GM13977 (cell line): ENCODE measurements at regions not wholly inside any gene's neighbourhood (a gene's known extent, or its start where the extent isn't known, plus 50 kb on each side); places are given as distances from the start of the nearest gene placed in this dataset.

Experiments used
- DNase-seq: peaks from one replicate; pipeline ENCODE4 v3.0.0; 2012; ENCODE audit warnings: low spot score
- CTCF ChIP-seq: IDR thresholded peaks from 2 replicates; pipeline ENCODE4 v1.5.1; 2012; ENCODE audit warnings: mild to moderate bottlenecking, control low read depth; ENCODE audit not compliant: insufficient read depth; ENCODE audit errors: extremely low read depth, missing control alignments
- in situ Hi-C: fragments of 300-500 bp; cut with MboI; formaldehyde crosslinking; loops from one replicate; pipeline ENCODE4 v1.12.0; 2022; ENCODE audit warnings: low sequenced_read_pairs, low pct_unique_long_range_greater_than_20kb, mixed read lengths, inconsistent platforms; ENCODE audit not compliant: unreplicated experiment

DNA sequence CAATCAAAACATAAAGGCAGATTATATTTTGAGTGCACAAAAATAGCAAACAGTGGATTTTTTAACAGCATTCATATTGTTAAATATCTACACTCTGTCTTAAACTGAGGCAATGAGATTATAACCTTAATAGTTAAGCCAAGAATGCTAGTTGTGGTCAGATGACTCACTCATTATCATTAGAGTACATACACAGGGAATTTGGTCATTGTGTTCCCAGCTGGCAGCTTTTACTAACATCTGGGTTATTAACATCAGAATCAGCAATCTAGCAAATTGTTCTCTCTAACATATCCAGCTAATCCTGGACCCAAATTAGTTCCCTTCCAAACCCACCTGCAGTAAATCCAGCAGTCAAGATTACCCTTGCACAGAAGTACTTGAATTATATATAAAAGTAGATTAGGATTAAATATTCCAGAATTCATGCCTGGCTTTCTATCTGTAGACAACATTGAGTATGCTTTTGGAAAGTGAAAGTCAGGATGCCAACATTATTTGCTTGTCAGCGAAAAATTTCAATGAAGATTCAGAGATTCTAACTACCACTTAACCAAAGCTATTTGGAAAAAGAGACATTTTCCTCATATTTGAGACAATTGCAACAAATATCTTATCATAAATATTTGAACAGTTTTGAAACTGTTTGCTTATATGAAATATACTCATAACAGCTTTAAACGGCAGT lies 1035.6 kb upstream of the PHF14 start:
- DNase-seq: no peak
- in situ Hi-C loops: no loop called here
- TF ChIP-seq CTCF: no peak

DNA sequence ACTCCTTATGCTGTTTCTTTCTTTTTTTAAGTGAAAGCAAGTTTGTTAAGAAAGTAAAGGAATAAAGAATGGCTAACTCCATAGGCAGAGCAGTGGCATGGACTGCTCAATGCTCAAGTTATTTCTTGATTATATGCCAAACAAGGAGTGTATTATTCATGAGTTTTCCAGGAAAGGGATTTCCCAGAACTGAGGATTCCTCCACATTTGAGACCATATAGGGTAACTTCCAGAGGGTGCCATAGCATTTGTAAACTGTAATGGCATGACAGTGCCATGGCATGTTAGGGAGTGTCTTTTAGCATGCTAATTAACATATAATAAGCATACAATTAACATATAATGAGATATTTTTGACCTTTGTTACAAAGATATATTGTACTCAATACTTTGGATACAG lies 1034.5 kb upstream of the PHF14 start:
- in situ Hi-C loops: no loop called here
- no peak for TF ChIP-seq CTCF
- DNase-seq: no peak

DNA sequence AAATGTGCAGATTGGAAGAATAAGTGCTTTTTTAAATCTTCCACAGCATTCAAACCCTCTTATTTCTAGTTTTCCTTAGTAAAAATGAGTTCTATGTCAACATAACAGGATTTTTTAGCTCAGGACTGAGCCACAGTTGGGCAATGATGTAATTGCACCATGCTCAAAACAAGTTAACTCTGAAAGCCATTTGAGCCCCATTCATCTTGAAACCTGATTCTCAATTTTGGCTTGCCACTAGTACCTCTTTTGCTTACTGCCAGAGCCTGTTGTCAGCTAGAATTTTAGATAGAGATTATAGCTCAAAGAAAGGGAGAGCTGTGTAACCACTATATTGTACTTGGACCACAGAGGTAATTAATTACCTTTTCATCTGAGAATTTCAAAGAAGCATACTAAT lies 1028.5 kb upstream of the PHF14 start:
- in situ Hi-C loops: no loop called here
- DNase-seq: no peak
- no peak for TF ChIP-seq CTCF

DNA sequence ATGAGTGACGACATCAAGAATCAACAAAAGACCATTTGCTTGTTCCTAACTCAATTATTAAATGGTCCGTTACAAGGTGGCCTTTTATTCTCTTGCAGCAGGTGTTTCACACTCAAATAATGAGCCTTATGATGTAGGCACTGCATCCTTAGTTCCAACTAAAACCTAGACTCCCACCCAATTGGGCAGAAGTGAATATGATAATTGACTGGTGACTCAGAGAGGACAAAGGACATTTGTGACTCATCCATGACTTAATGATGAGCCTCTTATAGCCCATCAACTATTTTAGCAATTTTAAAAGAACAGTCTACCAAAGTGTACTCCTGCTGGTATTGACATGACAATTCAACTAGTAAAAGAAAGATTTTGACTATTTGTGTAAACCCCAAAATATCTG lies 1027.8 kb upstream of the PHF14 start:
- DNase-seq: no peak
- no peak for TF ChIP-seq CTCF
- in situ Hi-C loops: no loop called here

GRCh38 chr7:9955138-9955537 lies 1018.5 kb upstream of the PHF14 start:
- no peak for DNase-seq
- in situ Hi-C loops: no loop called here
- no peak for TF ChIP-seq CTCF

DNA sequence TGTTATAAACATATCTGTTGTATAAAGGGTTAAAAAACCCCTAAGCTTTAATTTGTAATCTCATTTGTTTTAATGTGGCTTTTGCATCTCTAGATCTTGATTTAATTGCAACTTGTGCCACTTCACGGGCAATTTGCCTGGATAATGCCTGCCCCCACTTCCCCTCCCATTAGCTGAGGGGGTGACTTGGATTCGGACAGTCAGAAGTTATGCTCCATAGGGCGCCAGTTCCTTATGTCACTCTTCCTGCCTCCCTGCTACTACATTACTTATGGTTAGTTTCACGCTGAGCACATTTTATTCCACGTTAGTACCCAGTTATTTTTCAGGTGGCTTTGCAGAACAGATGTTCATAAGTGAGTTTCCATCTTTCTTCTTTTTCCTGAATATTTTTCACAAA lies 1015.2 kb upstream of the PHF14 start:
- no peak for TF ChIP-seq CTCF
- DNase-seq: no peak
- in situ Hi-C loops: no loop called here
